Activated T-cell treated with anti-CD3 and anti-CD28 coated beads, Interleukin-2, amount 50 U/mL, for 24 hours (primary cell): ENCODE measurements at regions not wholly inside any gene's neighbourhood (a gene's known extent, or its start where the extent isn't known, plus 50 kb on each side); places are given as distances from the start of the nearest gene placed in this dataset.

Source experiments
- DNase-seq: peaks from one replicate; pipeline ENCODE4 v3.0.0-alpha.2; 2020
- H3K27ac Mint-ChIP-seq: 2 replicates; pipeline ENCODE4 v1.8.0; 2020; ENCODE audit warnings: mild to moderate bottlenecking, mixed read lengths
- H3K27me3 Mint-ChIP-seq: 2 replicates; pipeline ENCODE4 v1.8.0; 2020; ENCODE audit warnings: mixed read lengths
- H3K36me3 Mint-ChIP-seq: 2 replicates; pipeline ENCODE4 v1.8.0; 2020; ENCODE audit warnings: low read depth, mixed read lengths
- H3K4me1 Mint-ChIP-seq: 2 replicates; pipeline ENCODE4 v1.8.0; 2020; ENCODE audit warnings: low read depth, mixed read lengths
- H3K4me3 Mint-ChIP-seq: 2 replicates; pipeline ENCODE4 v1.8.0; 2020; ENCODE audit warnings: mild to moderate bottlenecking, moderate library complexity, mixed read lengths
- H3K9me3 Mint-ChIP-seq: 2 replicates; pipeline ENCODE4 v1.8.0; 2020; ENCODE audit warnings: mixed read lengths

GRCh38 chr5:38009749-38010358 is 170.0 kb upstream of the GDNF start:
- Mint-ChIP-seq H3K9me3 (no peaks in the 10 kb centered on the region), H3K4me1 (no peaks in the 10 kb centered on the region), H3K36me3 (no peaks in the 10 kb centered on the region), H3K27ac (no peak overlapping the region), H3K27me3 (no peaks in the 10 kb centered on the region), H3K4me3 (no peak overlapping the region)
- DNase-seq: no peak

- Mint-ChIP-seq H3K9me3 (no peaks in the 10 kb centered on the region), H3K27ac (no peak overlapping the region)
Measured at GRCh38 chr5:38008198-38008597, 168.4 kb upstream of the GDNF start.

DNA sequence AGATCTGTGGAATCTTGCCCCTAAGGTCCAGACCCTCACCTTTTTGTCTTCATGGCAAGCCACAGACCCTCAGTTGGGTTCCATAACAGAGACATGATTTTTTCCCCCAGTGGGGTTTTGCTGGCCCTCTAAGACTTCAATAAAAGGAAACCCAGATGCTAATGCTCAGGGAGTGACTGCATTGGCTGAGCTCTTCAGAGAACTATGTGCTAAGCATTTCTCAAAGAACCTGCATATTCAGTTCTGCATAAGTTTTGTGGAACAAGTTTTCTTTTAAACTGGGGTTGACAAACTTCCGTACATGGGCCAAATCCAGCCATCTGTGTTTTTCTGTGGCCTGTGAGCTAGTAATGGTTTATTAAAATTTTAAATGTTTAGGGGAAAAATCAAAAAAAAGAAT is 159.8 kb upstream of the GDNF start:
- Mint-ChIP-seq H3K27ac (no peak overlapping the region), H3K4me3 (no peak overlapping the region), H3K27me3 (no peaks in the 10 kb centered on the region)

More at GRCh38 chr5:38008198-38008597, 168.4 kb upstream of the GDNF start:
- Mint-ChIP-seq H3K27me3 (no peaks in the 10 kb centered on the region), H3K36me3 (no peaks in the 10 kb centered on the region), H3K4me3 (no peak overlapping the region), H3K4me1 (no peaks in the 10 kb centered on the region)
- DNase-seq: no peak

GRCh38 chr5:37996918-37997317 is 157.1 kb upstream of the GDNF start:
- Mint-ChIP-seq H3K36me3 (no peaks in the 10 kb centered on the region), H3K4me3 (no peak overlapping the region), H3K9me3 (no peaks in the 10 kb centered on the region)

More for the DNA sequence above, 159.8 kb upstream of the GDNF start:
- no peak for DNase-seq
- Mint-ChIP-seq H3K9me3 (no peaks in the 10 kb centered on the region), H3K36me3 (no peaks in the 10 kb centered on the region), H3K4me1 (no peaks in the 10 kb centered on the region)

GRCh38 chr5:37994729-37995128 is 154.9 kb upstream of the GDNF start:
- no peaks in the 10 kb centered on the region for H3K4me1 Mint-ChIP-seq
- no peak for DNase-seq
- H3K27ac Mint-ChIP-seq: no peak overlapping the region
- H3K9me3 Mint-ChIP-seq: no peaks in the 10 kb centered on the region
- H3K4me3 Mint-ChIP-seq: no peak overlapping the region
- H3K27me3 Mint-ChIP-seq: no peaks in the 10 kb centered on the region
- H3K36me3 Mint-ChIP-seq: no peaks in the 10 kb centered on the region

More at GRCh38 chr5:37996918-37997317, 157.1 kb upstream of the GDNF start:
- H3K27ac Mint-ChIP-seq: no peak overlapping the region
- no peak for DNase-seq
- no peaks in the 10 kb centered on the region for H3K27me3 Mint-ChIP-seq
- no peaks in the 10 kb centered on the region for H3K4me1 Mint-ChIP-seq

DNA sequence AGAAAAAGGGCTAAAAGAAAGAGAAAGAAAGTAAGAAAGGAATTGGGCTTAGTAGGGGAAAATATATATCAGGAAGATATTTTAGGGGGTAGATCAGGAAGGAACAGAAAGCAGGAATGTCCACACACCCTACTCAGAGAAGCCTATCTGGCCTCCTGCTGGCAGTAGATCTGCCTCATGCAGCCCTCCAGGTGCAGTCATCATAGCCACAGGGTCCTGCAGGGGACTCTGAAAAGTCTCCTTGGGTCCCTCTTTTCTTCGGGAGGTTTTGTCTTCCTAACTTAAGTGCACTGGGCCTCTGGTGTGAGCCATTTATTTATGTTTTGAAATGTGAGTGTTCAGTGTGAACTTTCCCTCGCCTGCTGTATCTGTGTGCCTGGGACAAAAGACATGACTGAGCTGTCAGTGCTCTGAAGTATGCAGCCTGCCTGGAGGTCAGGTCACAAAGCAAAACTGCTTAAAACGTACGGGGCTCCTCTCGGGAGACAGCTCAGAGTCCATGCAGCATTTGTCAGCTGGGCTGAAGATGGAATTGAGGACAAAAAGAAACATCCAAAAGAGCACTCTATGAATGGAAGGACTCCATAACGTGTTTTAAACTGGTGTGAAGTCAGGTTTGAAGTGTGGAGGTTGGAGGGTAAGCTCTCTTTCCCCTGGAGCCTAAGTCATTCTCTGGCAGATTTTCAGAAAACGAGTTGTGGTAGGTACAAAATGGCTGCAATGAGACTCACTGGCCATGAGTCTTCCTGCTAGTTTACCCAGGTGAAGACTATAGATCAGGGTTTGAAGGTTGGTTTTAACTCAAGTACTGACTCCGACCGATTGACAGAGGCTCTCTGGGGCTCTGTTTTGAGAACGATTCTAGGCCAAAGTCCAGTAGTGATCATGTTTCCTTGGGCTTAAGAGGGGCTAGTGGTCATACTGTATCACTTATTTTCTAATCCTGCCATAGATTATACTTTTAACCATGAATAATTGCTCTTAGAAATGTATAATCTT is 151.8 kb upstream of the GDNF start:
- Mint-ChIP-seq H3K27ac (no peak overlapping the region), H3K27me3 (no peaks in the 10 kb centered on the region)
- no peak for DNase-seq

DNA sequence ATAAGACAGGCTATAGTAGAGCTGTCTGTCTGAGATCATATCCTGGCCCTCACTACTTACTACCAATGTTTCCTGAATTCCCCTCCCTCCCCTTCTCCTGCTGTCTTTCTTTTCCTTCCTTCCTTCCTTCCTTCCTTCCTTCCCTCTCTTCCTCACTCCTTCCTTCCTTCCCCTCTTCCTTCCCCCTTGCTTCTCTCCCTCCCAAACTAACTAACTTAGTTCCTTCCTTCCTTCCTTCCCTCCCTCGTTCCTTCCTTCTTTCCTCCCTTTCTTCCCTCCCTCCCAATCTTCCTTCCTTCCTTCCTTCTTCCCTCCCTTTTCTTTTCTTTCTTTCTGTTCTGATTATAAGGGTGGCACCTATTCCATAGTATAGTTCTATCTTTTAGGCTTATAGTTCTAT is 150.0 kb upstream of the GDNF start:
- Mint-ChIP-seq H3K36me3 (no peaks in the 10 kb centered on the region), H3K27me3 (no peaks in the 10 kb centered on the region), H3K9me3 (no peaks in the 10 kb centered on the region), H3K27ac (no peak overlapping the region), H3K4me1 (no peaks in the 10 kb centered on the region), H3K4me3 (no peak overlapping the region)
- DNase-seq: no peak

More for the DNA sequence above, 151.8 kb upstream of the GDNF start:
- Mint-ChIP-seq H3K36me3 (no peaks in the 10 kb centered on the region), H3K9me3 (no peaks in the 10 kb centered on the region), H3K4me3 (no peak overlapping the region), H3K4me1 (no peaks in the 10 kb centered on the region)

GRCh38 chr5:37988454-37989046 is 148.7 kb upstream of the GDNF start:
- Mint-ChIP-seq H3K9me3 (no peaks in the 10 kb centered on the region), H3K4me3 (no peak overlapping the region), H3K36me3 (no peaks in the 10 kb centered on the region), H3K27me3 (no peaks in the 10 kb centered on the region), H3K27ac (no peak overlapping the region), H3K4me1 (no peaks in the 10 kb centered on the region)
- DNase-seq: no peak

- Mint-ChIP-seq H3K27me3 (no peaks in the 10 kb centered on the region), H3K27ac (no peak overlapping the region)
Measured at GRCh38 chr5:37984300-37984699, 144.5 kb upstream of the GDNF start.

GRCh38 chr5:37983463-37983862 is 143.6 kb upstream of the GDNF start:
- Mint-ChIP-seq H3K36me3 (no peaks in the 10 kb centered on the region), H3K4me3 (no peak overlapping the region), H3K4me1 (no peaks in the 10 kb centered on the region), H3K9me3 (peaks cover 4% of the 10 kb centered on the region), H3K27ac (no peak overlapping the region), H3K27me3 (no peaks in the 10 kb centered on the region)
- no peak for DNase-seq

More at GRCh38 chr5:37984300-37984699, 144.5 kb upstream of the GDNF start:
- DNase-seq: no peak
- no peaks in the 10 kb centered on the region for H3K4me1 Mint-ChIP-seq
- H3K36me3 Mint-ChIP-seq: no peaks in the 10 kb centered on the region
- H3K4me3 Mint-ChIP-seq: no peak overlapping the region
- peaks cover 4% of the 10 kb centered on the region for H3K9me3 Mint-ChIP-seq

- Mint-ChIP-seq H3K4me3 (no peak overlapping the region), H3K36me3 (no peaks in the 10 kb centered on the region), H3K9me3 (peaks cover 9% of the 10 kb centered on the region), H3K27me3 (no peaks in the 10 kb centered on the region), H3K4me1 (no peaks in the 10 kb centered on the region), H3K27ac (no peak overlapping the region)
- DNase-seq: no peak
Measured at GRCh38 chr5:37979559-37979958, 139.7 kb upstream of the GDNF start.

DNA sequence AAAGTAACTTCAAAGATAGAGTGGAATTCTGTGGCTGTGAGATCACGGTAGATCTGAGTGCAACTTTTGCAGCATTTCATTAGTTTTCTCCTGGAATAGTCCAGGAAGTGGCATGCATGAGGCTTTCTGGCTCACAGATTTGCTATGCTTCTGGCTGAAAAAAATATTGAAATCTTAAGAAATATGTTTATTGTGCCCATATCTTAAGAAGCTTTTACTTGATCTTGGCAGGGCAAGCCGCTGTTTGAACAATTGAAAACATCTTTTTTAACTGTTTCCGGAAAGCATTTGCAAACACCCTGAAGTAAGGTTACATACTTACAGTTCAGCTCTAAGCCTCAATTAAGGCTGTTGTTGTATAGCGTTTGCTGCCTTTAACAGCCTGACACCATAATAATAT is 135.7 kb upstream of the GDNF start:
- Mint-ChIP-seq H3K36me3 (no peaks in the 10 kb centered on the region), H3K9me3 (peaks cover 5% of the 10 kb centered on the region), H3K4me1 (no peaks in the 10 kb centered on the region), H3K4me3 (no peak overlapping the region), H3K27ac (no peak overlapping the region), H3K27me3 (no peaks in the 10 kb centered on the region)
- DNase-seq: no peak

DNA sequence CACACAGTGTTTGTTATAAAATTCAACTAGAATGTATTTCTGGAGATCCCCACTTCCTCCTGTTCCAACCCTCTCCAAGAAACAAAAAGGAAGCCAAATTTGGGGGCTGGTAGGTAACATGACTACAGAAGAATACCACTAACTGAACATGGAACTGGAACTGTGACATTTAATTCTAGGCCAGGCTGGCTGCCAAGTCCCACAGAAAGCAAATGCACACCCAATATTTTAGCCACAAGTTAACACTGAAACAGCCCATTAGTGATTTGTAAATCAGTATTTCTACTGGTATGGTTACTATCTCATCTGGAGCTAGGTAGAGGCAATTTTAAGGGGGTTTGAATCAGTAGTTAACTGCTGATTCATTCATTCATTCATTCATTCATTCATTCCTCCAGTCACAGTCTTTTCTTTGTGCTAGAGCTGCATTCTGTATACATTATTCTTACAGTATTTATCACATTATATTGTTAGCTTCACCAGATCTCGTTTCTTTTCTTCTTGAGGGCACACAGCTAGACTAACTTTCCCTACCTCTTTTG is 131.7 kb upstream of the GDNF start:
- Mint-ChIP-seq H3K27ac (no peak overlapping the region), H3K4me3 (no peak overlapping the region), H3K27me3 (no peaks in the 10 kb centered on the region), H3K9me3 (peaks cover 1% of the 10 kb centered on the region), H3K36me3 (no peaks in the 10 kb centered on the region), H3K4me1 (no peaks in the 10 kb centered on the region)
- DNase-seq: no peak

DNA sequence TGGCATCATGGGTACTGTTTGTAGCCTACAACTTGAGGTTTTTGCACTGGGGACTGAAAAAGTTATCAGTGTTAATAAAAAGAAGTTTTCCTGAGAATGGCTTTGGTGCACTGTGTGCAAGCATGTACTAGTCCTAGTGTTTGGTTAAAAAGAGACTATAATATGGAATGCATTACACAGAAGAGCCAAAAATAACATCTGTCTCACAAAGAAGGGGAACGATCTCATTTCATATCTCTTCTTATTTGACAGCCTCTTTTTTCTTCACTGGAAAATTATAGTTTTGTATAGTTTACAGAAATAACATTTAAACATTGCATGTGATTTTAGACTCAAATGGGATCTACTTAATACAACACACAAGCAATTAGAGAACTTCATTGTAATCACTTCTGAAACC is 127.0 kb upstream of the GDNF start:
- no peak overlapping the region for H3K4me3 Mint-ChIP-seq
- no peaks in the 10 kb centered on the region for H3K9me3 Mint-ChIP-seq
- no peak for DNase-seq
- H3K36me3 Mint-ChIP-seq: no peaks in the 10 kb centered on the region
- no peak overlapping the region for H3K27ac Mint-ChIP-seq
- H3K4me1 Mint-ChIP-seq: no peaks in the 10 kb centered on the region
- no peaks in the 10 kb centered on the region for H3K27me3 Mint-ChIP-seq
